Fibroblast of pulmonary artery (primary cell): ENCODE measurements at regions not wholly inside any gene's neighbourhood (a gene's known extent, or its start where the extent isn't known, plus 50 kb on each side); places are given as distances from the start of the nearest gene placed in this dataset.

Source experiments
- DNase-seq: peaks from one replicate; pipeline ENCODE4 v3.0.0-alpha.2; 2010; ENCODE audit warnings: low read depth
- H3K4me3 ChIP-seq: replicated peaks from 2 replicates; pipeline ENCODE4 v1.5.1; 2011; ENCODE audit warnings: low read depth, mild to moderate bottlenecking, control low read depth, low read length, moderate library complexity
- TF ChIP-seq, protein P1 (sequence below): IDR thresholded peaks from 2 replicates; pipeline ENCODE4 v1.5.1; 2011; ENCODE audit warnings: mild to moderate bottlenecking, control low read depth, low read length, inconsistent platforms; ENCODE audit errors: missing control alignments

- H3K4me3 ChIP-seq, result no peak overlapping the region
- TF ChIP-seq, protein P1, sequence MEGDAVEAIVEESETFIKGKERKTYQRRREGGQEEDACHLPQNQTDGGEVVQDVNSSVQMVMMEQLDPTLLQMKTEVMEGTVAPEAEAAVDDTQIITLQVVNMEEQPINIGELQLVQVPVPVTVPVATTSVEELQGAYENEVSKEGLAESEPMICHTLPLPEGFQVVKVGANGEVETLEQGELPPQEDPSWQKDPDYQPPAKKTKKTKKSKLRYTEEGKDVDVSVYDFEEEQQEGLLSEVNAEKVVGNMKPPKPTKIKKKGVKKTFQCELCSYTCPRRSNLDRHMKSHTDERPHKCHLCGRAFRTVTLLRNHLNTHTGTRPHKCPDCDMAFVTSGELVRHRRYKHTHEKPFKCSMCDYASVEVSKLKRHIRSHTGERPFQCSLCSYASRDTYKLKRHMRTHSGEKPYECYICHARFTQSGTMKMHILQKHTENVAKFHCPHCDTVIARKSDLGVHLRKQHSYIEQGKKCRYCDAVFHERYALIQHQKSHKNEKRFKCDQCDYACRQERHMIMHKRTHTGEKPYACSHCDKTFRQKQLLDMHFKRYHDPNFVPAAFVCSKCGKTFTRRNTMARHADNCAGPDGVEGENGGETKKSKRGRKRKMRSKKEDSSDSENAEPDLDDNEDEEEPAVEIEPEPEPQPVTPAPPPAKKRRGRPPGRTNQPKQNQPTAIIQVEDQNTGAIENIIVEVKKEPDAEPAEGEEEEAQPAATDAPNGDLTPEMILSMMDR, result no peak
- no peak for DNase-seq
Observed at GRCh38 chr4:18669390-18669789, 647.8 kb upstream of the LCORL start.

DNA sequence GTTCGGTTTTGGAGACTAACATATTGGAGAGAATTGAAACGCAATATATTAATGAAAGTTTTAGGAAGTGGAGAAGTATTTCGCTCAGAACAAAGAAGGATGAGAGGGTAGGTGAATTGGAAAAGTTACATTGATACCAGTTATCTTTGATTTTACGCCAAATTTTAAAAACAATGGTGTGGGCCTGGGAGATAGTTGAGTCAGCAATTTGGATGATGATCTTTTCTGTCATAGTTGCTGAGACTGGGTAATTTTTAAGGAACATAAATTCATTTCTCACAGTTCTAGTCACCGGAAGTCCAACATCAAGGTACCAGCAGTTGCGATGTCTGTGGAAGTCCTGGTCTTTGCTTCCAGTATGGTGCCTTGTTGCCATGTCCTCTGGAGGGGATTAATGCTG, 644.8 kb upstream of the LCORL start:
- TF ChIP-seq, protein P1, result no peak
- H3K4me3 ChIP-seq, result no peak overlapping the region
- DNase-seq, result no peak

DNA sequence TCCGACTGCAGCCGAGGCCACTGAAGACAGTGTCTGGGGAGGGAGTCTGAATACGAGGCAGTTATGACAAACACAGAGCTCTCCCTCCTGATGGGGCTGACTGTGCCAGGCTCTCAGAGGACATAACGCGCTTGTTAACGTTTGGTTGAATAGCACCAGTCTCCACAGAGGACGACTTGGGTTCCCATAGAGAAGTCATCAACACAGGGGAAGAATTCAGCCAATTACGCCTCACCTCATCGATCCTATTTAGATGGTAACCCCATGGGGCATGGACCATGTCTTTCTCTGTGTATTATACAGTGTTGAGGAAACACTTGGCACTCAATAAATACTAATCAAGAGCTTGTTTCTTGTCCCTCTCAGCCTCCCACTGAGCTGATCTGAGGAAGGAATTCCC, 642.6 kb upstream of the LCORL start:
- TF ChIP-seq, protein P1, result no peak
- no peak for DNase-seq
- H3K4me3 ChIP-seq, result no peak overlapping the region

DNA sequence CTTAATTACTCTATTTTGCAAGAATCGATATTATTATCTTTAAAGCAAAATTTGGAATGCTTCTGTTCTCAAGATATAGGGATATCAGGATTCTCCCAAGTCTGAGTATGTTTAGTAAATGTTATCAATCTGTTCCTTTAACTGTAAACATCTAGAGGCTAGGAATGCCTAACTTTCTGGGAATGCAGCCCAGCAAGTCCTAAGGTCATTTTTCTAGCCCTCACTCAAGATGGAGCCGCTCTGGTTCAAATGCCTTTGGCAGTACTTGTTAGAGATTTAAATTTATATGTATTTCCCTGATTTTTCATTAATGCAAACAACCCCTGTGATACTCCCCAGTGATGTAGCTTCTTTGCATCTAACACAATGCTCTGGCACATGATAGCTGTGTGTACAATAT, 623.8 kb upstream of the LCORL start:
- no peak overlapping the region for H3K4me3 ChIP-seq
- no peak for DNase-seq
- TF ChIP-seq, protein P1, result no peak

- TF ChIP-seq, protein P1, result no peak
- DNase-seq, result no peak
- no peak overlapping the region for H3K4me3 ChIP-seq
Observed at GRCh38 chr4:18641334-18641733, 619.8 kb upstream of the LCORL start.

DNA sequence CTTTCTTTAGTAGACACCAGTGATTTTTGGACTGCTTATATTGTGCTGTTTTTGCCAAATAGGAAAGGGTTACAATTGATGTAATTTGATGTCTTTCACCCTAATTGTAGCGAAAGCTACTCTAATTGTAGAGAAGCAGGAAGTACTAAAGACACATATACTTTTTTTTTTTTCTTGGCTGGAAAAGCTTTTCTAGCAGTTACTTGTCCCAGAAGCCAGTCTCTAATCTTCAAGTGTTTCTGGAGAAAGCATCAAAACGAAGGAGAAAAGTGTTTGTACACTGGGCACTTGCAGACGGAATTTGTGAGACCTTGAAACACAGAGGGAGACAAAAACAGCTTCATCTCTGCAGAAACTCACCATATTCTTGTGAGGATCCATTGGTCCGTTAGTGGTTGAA, 616.5 kb upstream of the LCORL start:
- TF ChIP-seq, protein P1, result no peak
- DNase-seq, result no peak

GRCh38 chr4:18636001-18636585, 614.5 kb upstream of the LCORL start:
- TF ChIP-seq, protein P1, result no peak
- no peak for DNase-seq
- no peak overlapping the region for H3K4me3 ChIP-seq

More for the DNA sequence above, 616.5 kb upstream of the LCORL start:
- no peak overlapping the region for H3K4me3 ChIP-seq
